K562 (cell line): ENCODE measurements at regions not wholly inside any gene's neighbourhood (a gene's known extent, or its start where the extent isn't known, plus 50 kb on each side); places are given as distances from the start of the nearest gene placed in this dataset.
A peak's percentile ranks its signal among the peaks of the same experiment; 100 is the strongest.

Experiments
- BCL6 ChIP-seq: fragments of 250-450 bp; sonication (Bioruptor Pico); IDR thresholded peaks from 2 replicates; pipeline ENCODE4 v1.4.0; 2020
- EP300 ChIP-seq: IDR thresholded peaks from 2 replicates; pipeline ENCODE4 v1.6.1; 2012; ENCODE audit warnings: low read length, improper control_type of control experiment
- HDAC8 ChIP-seq: fragments of 450-650 bp; IDR thresholded peaks from 2 replicates; pipeline ENCODE4 v1.6.1; 2016; ENCODE audit warnings: mild to moderate bottlenecking, missing genetic modification characterization, moderate library complexity, missing compliant biosample characterization
- HSF4 ChIP-seq: fragments of 250-450 bp; sonication (Bioruptor Pico); IDR thresholded peaks from 2 replicates; pipeline ENCODE4 v2.1.2; 2022; ENCODE audit warnings: mild to moderate bottlenecking, moderate library complexity, borderline replicate concordance
- LEF1 ChIP-seq: fragments of 450-650 bp; IDR thresholded peaks from 2 replicates; pipeline ENCODE4 v1.6.1; 2016; ENCODE audit warnings: mild to moderate bottlenecking
- MAZ ChIP-seq, 2 experiments: fragments of 450-650 bp in 1 of 2; sonication (generic) in 1 of 2; formaldehyde crosslinking; IDR thresholded peaks in 1 of 2; conservative IDR thresholded peaks in 1 of 2; 2 replicates each; pipeline versions ENCODE4 v1.4.0 to v1.5.0; 2020; ENCODE audit warnings: mild to moderate bottlenecking in 1 of 2, missing genetic modification reagents in 1 of 2
- NFIX ChIP-seq: fragments of 250-450 bp; sonication (Bioruptor Pico); IDR thresholded peaks from 2 replicates; pipeline ENCODE4 v1.4.0; 2020; ENCODE audit warnings: low read depth, mild to moderate bottlenecking, moderate library complexity
- NFYB ChIP-seq: IDR thresholded peaks from 2 replicates; pipeline ENCODE4 v1.6.1; 2011; ENCODE audit warnings: mild to moderate bottlenecking, moderate library complexity; ENCODE audit not compliant: insufficient read length; ENCODE audit errors: extremely low read depth
- PML ChIP-seq: IDR thresholded peaks from 2 replicates; pipeline ENCODE4 v1.6.1; 2012; ENCODE audit warnings: low read length, inconsistent platforms
- SMARCA5 ChIP-seq: fragments of 450-650 bp; IDR thresholded peaks from 2 replicates; pipeline ENCODE4 v1.6.1; 2016
- TBL1XR1 ChIP-seq, 2 experiments: IDR thresholded peaks; 2 replicates each; pipeline ENCODE4 v1.6.1; 2012; ENCODE audit warnings: improper control_type of control experiment in 2 of 2, low read length in 2 of 2, mild to moderate bottlenecking in 1 of 2
- THAP7 ChIP-seq: fragments of 250-450 bp; sonication (Bioruptor Pico); IDR thresholded peaks from 2 replicates; pipeline ENCODE4 v1.5.0; 2021
- YY1 ChIP-seq, 3 experiments: IDR thresholded peaks; 2 replicates each; pipeline ENCODE4 v1.6.1; 2011; ENCODE audit warnings: low read length in 2 of 3, mild to moderate bottlenecking in 2 of 3, moderate library complexity in 2 of 3, borderline replicate concordance in 1 of 3, control low read depth in 1 of 3, low read depth in 1 of 3; ENCODE audit not compliant: insufficient read depth in 3 of 3, insufficient replicate concordance in 2 of 3, control insufficient read depth in 1 of 3, insufficient read length in 1 of 3; ENCODE audit errors: extremely low read depth in 1 of 3
- ZBTB17 ChIP-seq: fragments of 450-650 bp; formaldehyde crosslinking; IDR thresholded peaks from 2 replicates; pipeline ENCODE4 v1.4.0; 2020; ENCODE audit warnings: mild to moderate bottlenecking
- ZNF398 ChIP-seq: fragments of 250-450 bp; sonication (Bioruptor Pico); IDR thresholded peaks from 2 replicates; pipeline ENCODE4 v1.8.0; 2021; ENCODE audit warnings: moderate library complexity, mild to moderate bottlenecking, inconsistent platforms
- ZNF41 ChIP-seq: fragments of 250-450 bp; sonication (Bioruptor Pico); conservative IDR thresholded peaks from 2 replicates; pipeline ENCODE4 v1.4.0; 2020; ENCODE audit warnings: mild to moderate bottlenecking
- ZNF583 ChIP-seq: fragments of 250-450 bp; sonication (Bioruptor Pico); IDR thresholded peaks from 2 replicates; pipeline ENCODE4 v1.4.0; 2020
- ZNF586 ChIP-seq: fragments of 450-650 bp; formaldehyde crosslinking; conservative IDR thresholded peaks from 2 replicates; pipeline ENCODE4 v1.4.0; 2020; ENCODE audit warnings: mild to moderate bottlenecking, moderate library complexity
- ZNF780A ChIP-seq: fragments of 250-450 bp; sonication (Bioruptor Pico); IDR thresholded peaks from 2 replicates; pipeline ENCODE4 v1.5.0; 2021; ENCODE audit warnings: mild to moderate bottlenecking
- TF ChIP-seq, protein P1 (sequence below): fragments of 250-450 bp; sonication (Bioruptor Pico); IDR thresholded peaks from 2 replicates; pipeline ENCODE4 v1.5.0; 2021; ENCODE audit warnings: mild to moderate bottlenecking, borderline replicate concordance
- TF ChIP-seq, protein P2 (sequence below): fragments of 450-650 bp; formaldehyde crosslinking; IDR thresholded peaks from 2 replicates; pipeline ENCODE4 v1.4.0; 2020; ENCODE audit warnings: mild to moderate bottlenecking

DNA sequence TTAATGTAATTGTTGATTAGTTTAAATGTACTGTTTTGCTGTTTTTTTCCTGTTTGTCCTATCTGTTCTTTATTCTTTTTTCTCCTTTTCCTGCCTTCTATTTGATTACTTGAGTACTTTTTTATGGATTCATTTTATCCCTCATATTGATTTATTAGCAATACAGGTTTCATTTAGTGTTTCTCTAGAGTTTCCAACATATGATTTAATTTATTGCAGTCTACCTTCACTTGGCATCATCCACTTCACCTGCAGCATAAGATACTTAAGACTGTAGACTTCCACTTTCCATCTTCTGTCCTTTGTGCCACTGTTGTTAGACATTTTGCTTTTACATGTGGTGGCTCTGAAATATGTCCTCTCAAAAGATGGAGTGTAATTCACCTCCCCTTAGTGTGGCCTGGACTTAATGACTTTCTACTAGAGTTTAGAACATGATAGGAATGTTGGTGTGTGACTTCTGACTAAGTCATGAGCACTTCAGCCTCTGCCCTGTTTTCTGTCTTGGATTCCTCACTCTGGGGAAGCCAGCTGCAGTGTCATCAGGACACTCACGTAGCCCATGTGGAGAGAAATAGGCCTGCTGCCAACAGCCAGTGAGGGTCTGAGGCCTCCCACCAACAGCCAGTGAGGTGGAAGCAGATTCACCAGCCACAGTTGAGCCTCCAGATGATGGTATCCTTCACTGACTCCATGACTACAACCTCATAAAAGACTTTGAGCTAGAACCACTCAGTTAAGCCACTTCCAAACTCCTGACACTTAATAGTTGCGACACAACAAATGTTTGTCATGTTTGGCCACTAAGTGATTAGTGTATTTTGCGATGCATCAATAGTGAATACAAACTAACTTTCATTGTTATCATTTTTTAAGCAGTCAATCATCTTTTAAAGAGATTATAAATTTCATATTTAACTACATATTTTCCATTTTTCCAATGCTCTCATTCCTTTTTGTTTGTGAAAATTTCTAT, 643.5 kb upstream of the DPP6 start (continued):
- TF ChIP-seq, protein P1, sequence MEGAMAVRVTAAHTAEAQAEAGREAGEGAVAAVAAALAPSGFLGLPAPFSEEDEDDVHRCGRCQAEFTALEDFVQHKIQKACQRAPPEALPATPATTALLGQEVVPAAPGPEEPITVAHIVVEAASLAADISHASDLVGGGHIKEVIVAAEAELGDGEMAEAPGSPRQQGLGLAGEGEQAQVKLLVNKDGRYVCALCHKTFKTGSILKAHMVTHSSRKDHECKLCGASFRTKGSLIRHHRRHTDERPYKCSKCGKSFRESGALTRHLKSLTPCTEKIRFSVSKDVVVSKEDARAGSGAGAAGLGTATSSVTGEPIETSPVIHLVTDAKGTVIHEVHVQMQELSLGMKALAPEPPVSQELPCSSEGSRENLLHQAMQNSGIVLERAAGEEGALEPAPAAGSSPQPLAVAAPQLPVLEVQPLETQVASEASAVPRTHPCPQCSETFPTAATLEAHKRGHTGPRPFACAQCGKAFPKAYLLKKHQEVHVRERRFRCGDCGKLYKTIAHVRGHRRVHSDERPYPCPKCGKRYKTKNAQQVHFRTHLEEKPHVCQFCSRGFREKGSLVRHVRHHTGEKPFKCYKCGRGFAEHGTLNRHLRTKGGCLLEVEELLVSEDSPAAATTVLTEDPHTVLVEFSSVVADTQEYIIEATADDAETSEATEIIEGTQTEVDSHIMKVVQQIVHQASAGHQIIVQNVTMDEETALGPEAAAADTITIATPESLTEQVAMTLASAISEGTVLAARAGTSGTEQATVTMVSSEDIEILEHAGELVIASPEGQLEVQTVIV (CRISPR knock-in tag) = peak; percentile 72
- TF ChIP-seq SMARCA5 (0 out of 2 replicates have a peak, but pooled peaks have one; percentile 29), TBL1XR1 (IDR thresholded peaks at IDR 0.05; ENCODE audit: low read length in 2 of 2) (peak in 1 of 2 experiments; percentile 11; a peak in 1 of 4 replicates), NFIX (no peak), THAP7 (CRISPR knock-in tag) (0 out of 2 replicates have a peak, but pooled peaks have one; percentile 57), ZNF586 (CRISPR knock-in tag) (no peak), ZNF780A (CRISPR knock-in tag) (peak; percentile 28; the same call in 1 of the 2 replicates), HSF4 (CRISPR knock-in tag) (no peak), NFYB (peak; percentile 29), LEF1 (0 out of 2 replicates have a peak, but pooled peaks have one; percentile 6), ZNF398 (no peak), EP300 (no peak), ZNF41 (peak; percentile 60; the same call in 1 of the 2 replicates), PML (peak; percentile 89), ZNF583 (no peak), ZBTB17 (CRISPR knock-in tag) (0 out of 2 replicates have a peak, but pooled peaks have one; percentile 75), MAZ (CRISPR knock-in tag; conservative IDR thresholded peaks at IDR 0.05 in 1 of 2, IDR thresholded peaks at IDR 0.05 in 1 of 2) (peak; percentile 23; a peak in 3 of 4 replicates), HDAC8 (tag) (0 out of 2 replicates have a peak, but pooled peaks have one; percentile 43), YY1 (IDR thresholded peaks at IDR 0.05; ENCODE audit: borderline replicate concordance in 1 of 3, control insufficient read depth in 1 of 3, extremely low read depth in 1 of 3, insufficient read depth in 3 of 3, insufficient read length in 1 of 3, insufficient replicate concordance in 2 of 3, low read depth in 1 of 3, low read length in 2 of 3) (peak in 1 of 3 experiments; percentile 40), BCL6 (CRISPR knock-in tag) (peak; percentile 55; the same call in 1 of the 2 replicates)
- TF ChIP-seq, protein P2, sequence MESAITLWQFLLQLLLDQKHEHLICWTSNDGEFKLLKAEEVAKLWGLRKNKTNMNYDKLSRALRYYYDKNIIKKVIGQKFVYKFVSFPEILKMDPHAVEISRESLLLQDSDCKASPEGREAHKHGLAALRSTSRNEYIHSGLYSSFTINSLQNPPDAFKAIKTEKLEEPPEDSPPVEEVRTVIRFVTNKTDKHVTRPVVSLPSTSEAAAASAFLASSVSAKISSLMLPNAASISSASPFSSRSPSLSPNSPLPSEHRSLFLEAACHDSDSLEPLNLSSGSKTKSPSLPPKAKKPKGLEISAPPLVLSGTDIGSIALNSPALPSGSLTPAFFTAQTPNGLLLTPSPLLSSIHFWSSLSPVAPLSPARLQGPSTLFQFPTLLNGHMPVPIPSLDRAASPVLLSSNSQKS (CRISPR knock-in tag) = 0 out of 2 replicates have a peak, but pooled peaks have one; percentile 59
